ENCODE measurements at regions not wholly inside any gene's neighbourhood (a gene's known extent, or its start where the extent isn't known, plus 50 kb on each side); places are given as distances from the start of the nearest gene placed in this dataset.
"Not testable (repeated sequence)": the region's sequence is repeated elsewhere in the genome, so short reads cannot be mapped to it uniquely, and the experiment has no call there.

GRCh38 chr9:40913096-40913719 lies 215.3 kb downstream of the FOXD4L6 start:
- TF ChIP-seq POLR2AphosphoS5 (IDR thresholded peaks at IDR 0.05) = no peak
- no peak for TF ChIP-seq POLR2A (IDR thresholded peaks at IDR 0.05)
- TF ChIP-seq EP300 (IDR thresholded peaks at IDR 0.05) = no peak
- TF ChIP-seq CTCF (IDR thresholded peaks at IDR 0.05) = no peak
- peaks cover 63 to 88% (median 86%) of the 10 kb centered on the region in 4 donors for H3K9me3 ChIP-seq
- intact Hi-C loops (cut with DNase I) = no loop called here

DNA sequence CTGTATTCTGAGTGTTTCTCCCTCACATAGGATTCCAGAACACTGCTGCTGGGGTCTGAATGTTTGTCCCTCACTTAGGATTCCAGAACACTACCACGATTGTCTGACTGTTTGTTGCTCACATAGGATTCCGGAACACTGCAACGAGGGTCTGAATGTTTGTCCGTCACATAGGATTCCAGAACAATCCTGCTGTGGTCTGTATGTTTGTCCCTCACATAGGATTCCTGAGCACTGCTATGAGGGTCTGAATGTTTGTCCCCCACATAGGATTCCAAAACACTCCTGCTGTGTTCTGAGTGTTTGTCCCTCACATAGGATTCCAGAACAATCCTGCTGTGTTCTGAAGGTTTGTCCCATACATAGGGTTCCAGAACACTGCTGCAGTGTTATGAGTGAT lies 215.8 kb downstream of the FOXD4L6 start:
- DNase-seq; intact Hi-C loops (cut with DNase I): not testable (repeated sequence)
- 80 to 82% methylated on average over 4 of the region's 4 CpGs for WGBS, 2 donors

More at GRCh38 chr9:40913096-40913719, 215.3 kb downstream of the FOXD4L6 start:
- Histone ChIP-seq H3K4me1 (no peaks in the 10 kb centered on the region), H3K27ac (no peak overlapping the region), H3K4me3 (no peak overlapping the region), H3K36me3 (no peaks in the 10 kb centered on the region), H3K27me3 (no peaks in the 10 kb centered on the region)
- DNase-seq = no peak
- 68 to 72% methylated on average over 11 of the region's 11 CpGs for WGBS, 2 donors

GRCh38 chr9:40911647-40912046 lies 216.8 kb downstream of the FOXD4L6 start:
- Histone ChIP-seq H3K27ac (no peak overlapping the region), H3K36me3 (no peaks in the 10 kb centered on the region), H3K9me3 (peaks cover 75 to 97% (median 94%) of the 10 kb centered on the region in 4 donors), H3K4me3 (no peak overlapping the region), H3K4me1 (no peaks in the 10 kb centered on the region), H3K27me3 (no peaks in the 10 kb centered on the region)
- intact Hi-C loops (cut with DNase I) = no loop called here
- 75 to 78% methylated on average over 5 of the region's 5 CpGs for WGBS, 2 donors
- no peak for DNase-seq
- TF ChIP-seq POLR2AphosphoS5 (IDR thresholded peaks at IDR 0.05) (no peak), EP300 (IDR thresholded peaks at IDR 0.05) (no peak), POLR2A (IDR thresholded peaks at IDR 0.05) (no peak), CTCF (IDR thresholded peaks at IDR 0.05) (no peak)

More for the DNA sequence above, 215.8 kb downstream of the FOXD4L6 start:
- H3K36me3 ChIP-seq, H3K27me3 ChIP-seq, H3K27ac ChIP-seq, H3K4me3 ChIP-seq, H3K4me1 ChIP-seq: not testable (repeated sequence)
- H3K9me3 ChIP-seq = peaks cover 69 to 92% (median 91%) of the 10 kb centered on the region in 4 donors

DNA sequence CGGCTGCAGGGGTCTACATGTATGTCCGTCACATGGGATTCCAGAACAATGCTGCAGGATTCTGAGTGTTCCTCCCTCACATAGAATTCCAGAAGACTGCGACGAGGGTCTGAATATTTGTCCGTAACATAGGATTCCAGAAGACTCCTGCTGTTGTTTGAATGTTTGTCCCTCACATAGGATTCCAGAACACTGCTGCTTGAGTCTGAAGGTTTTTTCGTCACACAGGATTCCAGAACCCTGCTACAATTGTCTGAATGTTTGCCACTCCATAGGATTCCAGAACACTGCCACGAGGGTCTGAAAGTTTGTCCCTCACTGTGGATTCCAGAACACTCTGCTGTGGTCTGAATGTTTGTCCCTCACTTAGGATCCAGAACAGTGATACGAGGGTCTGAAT lies 217.5 kb downstream of the FOXD4L6 start:
- H3K4me1 ChIP-seq; H3K4me3 ChIP-seq; H3K36me3 ChIP-seq; DNase-seq; H3K27ac ChIP-seq; H3K27me3 ChIP-seq; intact Hi-C loops (cut with DNase I): not testable (repeated sequence)
- 75 to 79% methylated on average over 8 of the region's 8 CpGs for WGBS, 2 donors
- peaks cover 75 to 97% (median 95%) of the 10 kb centered on the region in 4 donors for H3K9me3 ChIP-seq

DNA sequence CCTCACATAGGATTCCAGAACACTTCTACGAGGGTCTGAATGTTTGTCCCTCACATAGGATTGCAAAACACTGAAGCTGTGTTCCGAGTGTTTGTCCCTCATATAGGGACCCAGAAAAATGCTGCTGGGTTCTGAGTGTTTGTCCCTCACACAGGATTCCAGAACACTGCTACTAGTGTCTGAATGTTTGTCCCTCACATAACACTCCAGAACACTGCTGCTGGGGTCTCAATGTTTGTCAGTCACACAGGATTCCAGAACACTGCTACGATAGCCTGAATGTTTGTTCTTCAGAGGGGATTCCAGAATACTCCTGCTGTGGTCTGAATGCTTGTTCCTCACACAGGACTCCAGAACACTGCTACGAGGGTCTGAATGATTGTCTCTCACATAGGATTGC lies 218.7 kb downstream of the FOXD4L6 start:
- no peak overlapping the region for H3K27ac ChIP-seq
- no peaks in the 10 kb centered on the region for H3K27me3 ChIP-seq
- H3K36me3 ChIP-seq = no peaks in the 10 kb centered on the region
- TF ChIP-seq POLR2AphosphoS5 (IDR thresholded peaks at IDR 0.05) = no peak
- TF ChIP-seq CTCF (IDR thresholded peaks at IDR 0.05) = no peak
- TF ChIP-seq POLR2A (IDR thresholded peaks at IDR 0.05) = no peak
- no peak for TF ChIP-seq EP300 (IDR thresholded peaks at IDR 0.05)
- no peak overlapping the region for H3K4me3 ChIP-seq
- 82 to 89% methylated on average over 4 of the region's 4 CpGs for WGBS, 2 donors
- H3K4me1 ChIP-seq = no peaks in the 10 kb centered on the region
- DNase-seq = no peak
- intact Hi-C loops (cut with DNase I) = no loop called here
- peaks cover 72 to 97% (median 92%) of the 10 kb centered on the region in 4 donors for H3K9me3 ChIP-seq

- H3K36me3 ChIP-seq; H3K27ac ChIP-seq; H3K4me1 ChIP-seq; DNase-seq; intact Hi-C loops (cut with DNase I); H3K27me3 ChIP-seq; H3K4me3 ChIP-seq: not testable (repeated sequence)
- 85 to 88% methylated on average over 8 of the region's 8 CpGs for WGBS, 2 donors
- peaks cover 71 to 97% (median 91%) of the 10 kb centered on the region in 4 donors for H3K9me3 ChIP-seq
These were observed 219.4 kb downstream of the FOXD4L6 start for GRCh38 chr9:40909111-40909510.

All from sigmoid colon (tissue), 6 donors.